Nephron progenitor cell (in vitro differentiated cells): ENCODE measurements at regions not wholly inside any gene's neighbourhood (a gene's known extent, or its start where the extent isn't known, plus 50 kb on each side); places are given as distances from the start of the nearest gene placed in this dataset.

ENCODE experiments used
- DNase-seq: peaks from one replicate; pipeline ENCODE4 v3.0.0; 2021
- H3K27ac Mint-ChIP-seq: 2 replicates; pipeline ENCODE4 v1.8.0; 2021; ENCODE audit warnings: mild to moderate bottlenecking, moderate library complexity, mixed read lengths
- H3K27me3 Mint-ChIP-seq: 2 replicates; pipeline ENCODE4 v1.8.0; 2021; ENCODE audit warnings: mild to moderate bottlenecking, low read depth, mixed read lengths; ENCODE audit not compliant: poor library complexity
- H3K36me3 Mint-ChIP-seq: 2 replicates; pipeline ENCODE4 v1.8.0; 2021; ENCODE audit warnings: low read depth, mixed read lengths
- H3K4me1 Mint-ChIP-seq: 2 replicates; pipeline ENCODE4 v1.8.0; 2021; ENCODE audit warnings: mixed read lengths
- H3K4me3 Mint-ChIP-seq: 2 replicates; pipeline ENCODE4 v1.8.0; 2021; ENCODE audit warnings: mild to moderate bottlenecking, moderate library complexity, mixed read lengths
- H3K9me3 Mint-ChIP-seq: 2 replicates; pipeline ENCODE4 v1.8.0; 2021; ENCODE audit warnings: mild to moderate bottlenecking, moderate library complexity, mixed read lengths
- TF ChIP-seq, protein P1 (sequence below): fragments of 200-600 bp; sonication (generic); IDR thresholded peaks from 2 replicates; pipeline ENCODE4 v1.5.0; 2021; ENCODE audit warnings: antibody characterized with exemption

DNA sequence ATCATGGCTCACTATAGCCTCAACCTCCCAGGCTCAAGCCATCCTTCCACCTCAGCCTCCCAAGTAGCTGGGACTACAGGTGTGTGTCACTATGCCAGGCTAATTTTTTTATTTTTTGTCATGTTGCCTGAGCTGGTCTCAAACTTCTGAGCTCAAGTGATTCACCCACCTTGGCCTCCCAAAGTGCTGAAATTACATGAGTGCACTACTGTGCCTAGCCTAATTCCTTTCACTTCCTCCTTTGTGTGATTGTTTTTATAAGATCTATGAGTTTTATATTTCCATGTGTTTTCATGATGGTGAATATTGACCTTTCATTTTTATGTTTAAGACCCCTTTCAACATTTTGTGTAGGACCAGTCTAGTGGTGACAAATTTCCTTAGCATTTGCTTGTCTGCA is 55.2 kb upstream of the IL12B start:
- no peak for DNase-seq
- H3K27me3 Mint-ChIP-seq = peaks cover 6% of the 10 kb centered on the region
- H3K9me3 Mint-ChIP-seq = peaks cover 68% of the 10 kb centered on the region
- TF ChIP-seq, protein P1, sequence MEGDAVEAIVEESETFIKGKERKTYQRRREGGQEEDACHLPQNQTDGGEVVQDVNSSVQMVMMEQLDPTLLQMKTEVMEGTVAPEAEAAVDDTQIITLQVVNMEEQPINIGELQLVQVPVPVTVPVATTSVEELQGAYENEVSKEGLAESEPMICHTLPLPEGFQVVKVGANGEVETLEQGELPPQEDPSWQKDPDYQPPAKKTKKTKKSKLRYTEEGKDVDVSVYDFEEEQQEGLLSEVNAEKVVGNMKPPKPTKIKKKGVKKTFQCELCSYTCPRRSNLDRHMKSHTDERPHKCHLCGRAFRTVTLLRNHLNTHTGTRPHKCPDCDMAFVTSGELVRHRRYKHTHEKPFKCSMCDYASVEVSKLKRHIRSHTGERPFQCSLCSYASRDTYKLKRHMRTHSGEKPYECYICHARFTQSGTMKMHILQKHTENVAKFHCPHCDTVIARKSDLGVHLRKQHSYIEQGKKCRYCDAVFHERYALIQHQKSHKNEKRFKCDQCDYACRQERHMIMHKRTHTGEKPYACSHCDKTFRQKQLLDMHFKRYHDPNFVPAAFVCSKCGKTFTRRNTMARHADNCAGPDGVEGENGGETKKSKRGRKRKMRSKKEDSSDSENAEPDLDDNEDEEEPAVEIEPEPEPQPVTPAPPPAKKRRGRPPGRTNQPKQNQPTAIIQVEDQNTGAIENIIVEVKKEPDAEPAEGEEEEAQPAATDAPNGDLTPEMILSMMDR = no peak
- peaks cover 5% of the 10 kb centered on the region for H3K36me3 Mint-ChIP-seq
- H3K4me3 Mint-ChIP-seq = no peak overlapping the region
- H3K4me1 Mint-ChIP-seq = no peaks in the 10 kb centered on the region
- no peak overlapping the region for H3K27ac Mint-ChIP-seq

GRCh38 chr5:159386028-159386711 is 55.9 kb upstream of the IL12B start:
- no peak overlapping the region for H3K4me3 Mint-ChIP-seq
- no peak overlapping the region for H3K27ac Mint-ChIP-seq
- no peak for DNase-seq
- H3K4me1 Mint-ChIP-seq = no peaks in the 10 kb centered on the region
- peaks cover 6% of the 10 kb centered on the region for H3K27me3 Mint-ChIP-seq
- H3K36me3 Mint-ChIP-seq = peaks cover 5% of the 10 kb centered on the region
- TF ChIP-seq, protein P1 = no peak
- peaks cover 63% of the 10 kb centered on the region for H3K9me3 Mint-ChIP-seq

DNA sequence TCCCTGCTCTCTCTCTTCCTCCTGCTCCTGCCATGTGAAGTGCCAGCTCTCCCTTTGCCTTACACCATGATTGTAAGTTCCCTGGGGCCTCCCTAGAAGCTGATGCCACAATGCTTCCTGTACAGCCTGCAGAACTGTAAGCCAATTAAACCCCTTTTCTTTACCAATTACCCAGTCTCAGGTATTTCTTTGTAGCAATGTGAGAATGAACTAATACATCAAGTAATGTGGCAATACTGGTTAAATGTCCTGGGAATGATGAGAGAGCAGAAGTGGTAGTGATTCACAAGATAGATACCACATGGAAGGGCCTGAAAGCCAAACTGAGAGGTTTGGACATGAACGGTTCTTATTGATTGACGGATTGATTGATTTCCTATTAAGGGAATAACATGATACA is 62.6 kb upstream of the IL12B start:
- TF ChIP-seq, protein P1 = no peak
- Mint-ChIP-seq H3K9me3 (peaks cover 5% of the 10 kb centered on the region), H3K4me3 (no peak overlapping the region), H3K4me1 (no peaks in the 10 kb centered on the region), H3K36me3 (no peaks in the 10 kb centered on the region), H3K27me3 (peaks cover 11% of the 10 kb centered on the region), H3K27ac (no peak overlapping the region)
- DNase-seq = no peak

GRCh38 chr5:159393854-159394274 is 63.6 kb upstream of the IL12B start:
- DNase-seq = no peak
- TF ChIP-seq, protein P1 = no peak
- no peaks in the 10 kb centered on the region for H3K4me1 Mint-ChIP-seq
- peaks cover 15% of the 10 kb centered on the region for H3K27me3 Mint-ChIP-seq
- no peaks in the 10 kb centered on the region for H3K36me3 Mint-ChIP-seq
- no peaks in the 10 kb centered on the region for H3K9me3 Mint-ChIP-seq
- no peak overlapping the region for H3K4me3 Mint-ChIP-seq
- H3K27ac Mint-ChIP-seq = no peak overlapping the region

GRCh38 chr5:159395202-159395601 is 64.9 kb upstream of the IL12B start:
- H3K4me3 Mint-ChIP-seq = no peak overlapping the region
- TF ChIP-seq, protein P1 = no peak
- H3K4me1 Mint-ChIP-seq = no peaks in the 10 kb centered on the region
- peaks cover 18% of the 10 kb centered on the region for H3K27me3 Mint-ChIP-seq
- no peak for DNase-seq
- H3K9me3 Mint-ChIP-seq = no peaks in the 10 kb centered on the region
- H3K36me3 Mint-ChIP-seq = no peaks in the 10 kb centered on the region
- H3K27ac Mint-ChIP-seq = no peak overlapping the region

- TF ChIP-seq, protein P1 = no peak
- Mint-ChIP-seq H3K27me3 (peaks cover 35% of the 10 kb centered on the region), H3K36me3 (no peaks in the 10 kb centered on the region), H3K9me3 (no peaks in the 10 kb centered on the region), H3K4me1 (peaks cover 5% of the 10 kb centered on the region), H3K27ac (no peak overlapping the region), H3K4me3 (no peak overlapping the region)
- no peak for DNase-seq
These were observed 68.6 kb upstream of the IL12B start for GRCh38 chr5:159398936-159399335.
